Activated CD4-positive, alpha-beta T cell treated with anti-CD3 and anti-CD28 coated beads, Interleukin-2, amount 50 U/mL, for 48 hours (primary cell): ENCODE measurements at regions not wholly inside any gene's neighbourhood (a gene's known extent, or its start where the extent isn't known, plus 50 kb on each side); places are given as distances from the start of the nearest gene placed in this dataset.

ENCODE experiments used
- DNase-seq, 2 experiments: peaks; one replicate each; pipeline ENCODE4 v3.0.0-alpha.2; 2020

DNA sequence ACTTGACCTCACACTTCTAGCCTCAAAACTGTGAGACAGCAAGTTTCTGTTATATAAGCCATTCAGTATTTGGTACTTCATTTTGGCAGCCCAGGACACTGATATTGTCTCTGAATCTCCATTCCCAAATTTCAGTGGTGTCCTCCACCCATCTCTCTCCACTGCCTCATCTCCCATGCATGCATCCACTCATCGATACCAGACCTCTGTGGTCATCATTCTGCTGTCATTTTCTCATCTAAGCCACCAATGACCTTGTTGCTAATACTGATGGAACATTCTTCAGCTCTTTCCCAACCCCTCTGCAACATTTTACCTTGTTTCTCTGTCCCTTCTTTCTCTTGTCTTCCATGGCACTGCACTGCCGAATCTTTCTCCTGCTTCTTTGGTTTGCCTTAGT lies 221.8 kb downstream of the SNX18 start:
- no peak for DNase-seq

DNA sequence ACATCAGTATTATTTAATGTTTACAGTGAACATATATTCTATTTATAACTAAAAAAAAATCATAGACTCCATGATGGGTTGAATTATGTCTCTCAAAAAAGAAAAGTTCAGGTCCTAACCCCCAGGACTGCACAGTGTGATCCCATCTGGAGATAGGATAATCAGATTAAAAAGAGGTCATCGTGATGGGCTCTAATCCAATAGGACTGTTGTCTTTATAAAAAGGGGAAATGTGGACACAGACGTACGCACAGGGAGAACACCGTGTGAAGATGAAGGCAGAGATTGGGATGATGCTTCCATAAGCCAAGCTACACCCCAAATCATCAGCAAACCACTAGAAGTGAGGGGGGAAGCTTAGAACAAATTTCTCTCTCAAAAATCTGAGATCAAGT lies 221.4 kb downstream of the SNX18 start:
- no peak for DNase-seq

DNA sequence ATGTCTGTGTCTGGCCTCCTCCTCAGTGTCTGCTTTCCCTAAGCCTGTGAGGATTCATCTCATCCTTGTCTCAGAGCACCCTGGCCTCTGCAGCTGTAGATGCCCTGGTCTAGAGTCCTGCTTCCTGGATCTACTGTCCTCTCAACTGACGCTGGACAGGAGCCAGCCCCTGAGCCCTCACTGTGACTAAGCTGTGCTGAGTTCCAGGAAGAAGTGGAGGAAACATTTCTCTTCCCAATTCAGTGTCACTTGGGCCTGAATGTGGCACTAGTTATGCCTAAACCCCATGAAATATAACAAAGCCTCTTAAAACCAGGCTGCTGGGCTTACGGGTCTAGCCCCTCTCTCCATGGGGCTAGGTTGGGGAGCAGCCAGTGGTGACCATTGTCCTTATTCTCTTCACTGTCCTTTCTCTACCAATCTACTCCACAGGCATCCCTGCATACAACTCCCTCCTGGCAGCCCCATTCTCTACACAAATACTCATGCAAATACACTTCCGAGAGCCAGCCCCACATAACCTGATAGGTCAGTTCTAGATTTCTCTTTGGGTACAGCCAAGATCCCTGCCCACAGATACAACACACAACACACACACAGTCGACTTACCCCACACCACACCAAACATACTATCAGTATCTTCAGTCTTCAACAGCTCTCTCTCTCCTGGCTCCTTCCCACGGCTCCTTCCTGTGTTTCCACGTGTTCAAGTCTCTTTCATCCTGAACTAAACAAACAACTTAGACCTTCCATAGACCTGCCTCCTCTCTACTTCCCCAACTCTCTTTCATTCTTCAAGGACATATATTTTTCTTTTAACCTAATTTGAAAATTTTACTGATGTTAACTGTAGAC lies 220.8 kb downstream of the SNX18 start:
- DNase-seq, result no peak

DNA sequence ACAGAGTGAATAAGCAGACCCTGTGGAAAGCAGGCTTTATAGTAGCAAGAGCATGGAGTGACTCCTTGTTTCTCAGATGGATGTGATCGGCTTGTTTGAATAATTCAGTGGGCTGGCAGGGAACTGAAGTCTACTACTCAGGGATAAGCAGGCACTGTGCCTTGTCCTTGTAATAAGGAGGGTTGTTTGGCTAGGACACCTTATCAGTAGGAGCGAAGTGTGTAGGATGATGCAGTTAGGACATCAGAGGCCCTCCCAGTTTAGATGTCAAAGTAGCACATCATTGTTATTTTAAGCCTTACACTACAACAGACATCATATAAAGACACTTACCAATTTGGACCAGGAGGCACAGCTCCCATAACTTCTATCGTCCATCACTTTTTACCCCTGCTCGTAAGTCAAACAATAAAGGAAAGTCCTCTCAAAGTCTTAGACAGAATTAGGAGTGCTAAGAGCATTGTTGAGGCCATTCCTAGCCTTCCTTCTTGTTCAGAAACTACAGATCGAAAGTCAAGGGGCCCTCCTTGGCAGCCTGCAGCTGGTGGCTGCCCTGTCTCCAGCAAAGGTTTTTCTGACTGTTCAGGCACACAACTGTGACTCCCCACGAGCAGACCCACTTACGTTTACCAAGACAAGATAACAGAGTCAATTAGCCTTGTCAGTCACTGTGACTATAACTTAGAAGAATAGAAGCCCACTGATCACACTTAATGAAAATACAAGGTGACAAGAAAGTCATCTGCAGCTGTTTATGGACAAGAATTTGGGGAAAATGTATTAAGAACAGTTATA lies 218.6 kb downstream of the SNX18 start:
- no peak for DNase-seq

DNA sequence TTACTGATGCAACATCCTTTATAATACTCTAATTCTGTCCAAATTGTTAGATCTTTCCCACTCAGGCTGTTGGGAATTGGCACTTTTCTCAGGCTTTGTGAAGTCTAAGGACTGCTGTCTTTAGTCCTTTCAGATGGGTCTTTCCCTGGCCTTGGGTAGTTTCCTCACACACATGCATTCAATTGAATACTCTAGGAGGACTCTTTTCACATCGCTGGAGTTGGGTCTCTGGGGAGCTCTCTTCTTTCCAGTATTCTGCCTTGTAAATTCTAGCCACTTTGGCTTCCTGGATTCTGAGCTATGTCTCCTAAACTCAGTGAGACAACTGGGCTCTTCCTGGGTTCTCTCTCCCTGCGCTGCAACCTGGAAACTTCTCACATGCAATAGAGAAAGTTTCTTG lies 215.5 kb downstream of the SNX18 start:
- no peak for DNase-seq

DNA sequence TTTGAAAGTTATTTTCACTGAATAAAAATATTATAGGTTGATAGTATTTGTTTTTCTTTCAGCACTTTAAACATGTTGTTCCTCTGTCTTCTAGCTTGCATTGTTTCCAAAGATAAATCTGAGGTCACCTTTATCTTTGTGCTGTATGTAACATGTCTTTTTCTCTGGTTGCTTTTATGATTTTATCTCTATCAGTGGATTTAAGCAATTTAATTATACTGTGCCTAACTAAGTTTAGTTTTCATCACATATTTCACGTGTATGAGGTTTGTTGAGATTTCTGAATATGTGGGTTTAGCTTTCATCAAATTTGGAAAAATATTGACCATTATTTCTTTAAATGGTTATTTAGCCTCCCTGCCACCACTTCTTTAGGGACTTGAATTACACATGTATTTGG lies 214.5 kb downstream of the SNX18 start:
- no peak for DNase-seq

DNA sequence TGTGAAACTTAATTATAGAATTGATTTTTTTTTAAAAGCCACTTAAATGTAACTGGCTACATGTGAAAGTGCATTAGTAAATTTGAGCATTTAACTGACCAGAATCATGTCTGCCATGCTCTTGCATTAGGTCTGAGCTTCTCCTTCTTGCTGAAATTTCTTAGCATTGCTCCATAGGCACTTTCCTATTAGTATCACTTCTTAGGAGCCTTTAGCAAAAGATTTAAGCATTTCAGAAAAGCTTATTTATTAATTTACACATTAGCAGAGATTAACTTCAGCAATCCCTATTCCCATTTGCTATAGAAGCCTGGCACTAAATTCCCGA lies 211.0 kb downstream of the SNX18 start:
- no peak for DNase-seq

DNA sequence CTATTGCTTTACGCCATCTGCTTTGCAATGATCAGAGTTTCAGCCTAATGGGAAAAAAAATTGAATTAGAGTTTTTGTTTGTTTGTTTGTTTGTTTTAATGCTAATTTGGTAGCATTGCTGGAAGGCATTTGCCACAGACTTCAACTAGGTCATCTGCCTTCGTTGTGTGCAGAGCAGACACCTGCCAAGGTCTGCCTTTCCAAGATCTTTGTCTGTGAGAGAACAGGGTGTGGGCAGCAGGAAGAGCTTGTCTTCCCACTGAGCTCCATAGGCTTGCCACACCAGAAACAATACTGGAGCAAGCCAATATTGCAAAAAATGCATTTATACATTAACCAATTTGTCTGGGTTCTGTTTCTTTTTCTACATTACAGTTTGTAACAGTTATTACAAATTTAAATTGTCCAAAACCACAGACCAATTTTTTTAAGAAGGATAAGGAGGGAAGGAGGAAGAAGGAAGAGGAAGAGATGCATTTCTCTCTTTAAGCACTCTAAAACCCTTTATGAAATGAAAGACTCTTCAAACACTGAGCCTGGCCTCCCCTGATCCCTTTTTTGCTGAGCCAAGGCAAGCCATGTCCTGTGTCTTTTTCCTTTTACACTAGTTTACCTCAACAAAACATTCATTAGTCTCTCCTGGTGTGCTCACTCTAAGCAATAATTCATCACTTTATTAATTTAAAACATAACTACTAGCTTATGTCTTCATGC lies 210.5 kb downstream of the SNX18 start:
- no peak for DNase-seq

DNA sequence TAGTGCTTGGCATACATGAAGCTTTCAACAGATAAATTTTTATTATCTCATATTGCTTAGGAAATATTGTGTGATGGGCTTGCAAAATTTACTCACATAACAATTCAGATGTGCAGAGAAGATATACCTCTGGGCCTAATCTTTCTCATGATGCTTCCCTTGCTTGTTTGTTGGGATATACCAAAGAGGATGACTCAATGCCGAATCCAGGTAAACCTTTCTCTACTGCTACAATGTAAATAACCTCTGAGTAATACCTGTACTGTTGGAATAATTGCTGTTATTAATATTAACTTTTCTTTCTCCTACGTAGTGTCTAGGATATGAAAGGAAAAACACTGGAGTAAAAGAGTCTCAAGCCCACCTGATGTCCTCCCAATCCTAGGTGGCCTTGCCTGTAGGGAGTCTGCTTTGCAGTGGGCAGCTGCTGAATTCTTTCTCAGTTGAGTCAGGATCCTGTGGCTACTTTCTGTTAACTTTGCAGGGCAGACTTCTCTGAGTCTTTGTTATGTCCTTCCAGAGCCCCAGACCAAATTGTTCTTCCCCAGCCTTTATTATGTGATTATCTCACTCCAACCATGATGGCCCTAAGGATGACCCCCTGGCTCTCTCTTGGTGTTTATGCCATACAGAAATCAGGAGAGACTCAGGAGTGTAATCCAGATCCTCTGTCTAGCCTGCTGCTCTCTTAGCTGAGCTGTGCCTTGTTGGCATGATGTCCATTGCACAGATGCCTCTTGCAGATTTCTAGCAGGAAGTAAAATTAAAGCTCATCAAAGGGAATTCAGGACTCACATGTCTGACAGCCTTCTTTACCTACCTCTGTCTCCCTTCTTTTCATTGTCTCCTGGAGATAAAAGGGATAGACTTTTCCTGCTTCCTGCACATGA lies 208.1 kb downstream of the SNX18 start:
- DNase-seq, result no peak

DNA sequence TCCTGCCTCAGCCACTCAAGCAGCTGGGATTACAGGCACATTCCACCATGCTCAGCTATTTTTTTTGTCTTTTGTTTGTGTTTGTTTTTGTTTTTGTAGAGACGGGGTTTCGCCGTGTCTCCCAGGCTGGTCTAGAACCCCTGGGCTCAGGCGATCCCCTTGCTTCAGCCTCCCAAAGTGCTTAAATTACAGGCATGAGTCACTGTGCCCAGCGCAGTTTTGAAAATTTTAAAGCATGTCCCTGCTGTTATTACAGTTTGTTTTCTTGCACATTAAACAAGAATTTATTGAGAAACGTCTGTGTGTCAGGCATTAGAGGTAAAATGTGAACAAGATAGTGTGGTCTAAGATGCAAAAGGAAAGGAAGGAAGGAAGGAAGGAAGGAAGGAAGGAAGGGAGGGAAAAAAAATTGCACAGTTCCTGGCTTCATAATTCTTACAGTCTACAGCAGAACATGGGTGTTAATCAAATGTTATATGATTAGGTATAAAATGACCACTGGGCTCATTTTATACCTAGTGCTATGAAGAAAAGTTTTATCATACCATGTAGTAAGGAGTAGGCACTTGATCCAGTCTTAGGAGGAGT lies 205.4 kb downstream of the SNX18 start:
- DNase-seq, result no peak

DNA sequence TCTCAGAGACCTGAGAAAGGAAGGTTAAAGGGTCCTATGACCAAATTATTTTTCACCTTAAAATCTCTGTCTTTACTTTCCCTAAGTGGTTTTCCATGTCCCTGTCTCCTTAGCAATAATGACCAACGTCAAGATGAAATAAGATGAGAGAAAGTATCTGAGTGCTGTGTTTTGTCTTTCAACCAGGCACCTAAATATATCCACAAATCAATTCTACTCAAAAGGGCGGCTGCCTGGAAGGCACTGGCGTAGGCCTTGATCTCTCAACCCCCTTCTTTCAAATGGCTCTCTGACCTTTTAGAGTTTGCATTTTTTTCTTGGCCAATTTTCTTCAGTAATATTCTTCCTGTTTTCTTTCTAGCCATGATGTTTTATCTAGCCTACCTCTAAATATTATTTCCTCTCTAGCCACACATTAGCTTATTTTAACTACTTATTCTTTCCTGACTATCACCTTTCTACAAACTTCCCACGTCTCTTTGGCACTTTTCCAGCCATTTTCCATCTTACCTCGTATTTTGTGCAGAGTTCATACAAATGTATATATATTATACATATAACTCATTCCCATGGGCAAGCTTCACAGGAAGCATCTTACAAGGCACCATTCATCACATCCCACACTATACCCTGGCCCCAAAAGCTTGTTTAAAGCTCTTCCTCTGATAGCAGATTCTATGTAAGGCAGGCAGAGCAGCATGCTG lies 204.5 kb downstream of the SNX18 start:
- no peak for DNase-seq

DNA sequence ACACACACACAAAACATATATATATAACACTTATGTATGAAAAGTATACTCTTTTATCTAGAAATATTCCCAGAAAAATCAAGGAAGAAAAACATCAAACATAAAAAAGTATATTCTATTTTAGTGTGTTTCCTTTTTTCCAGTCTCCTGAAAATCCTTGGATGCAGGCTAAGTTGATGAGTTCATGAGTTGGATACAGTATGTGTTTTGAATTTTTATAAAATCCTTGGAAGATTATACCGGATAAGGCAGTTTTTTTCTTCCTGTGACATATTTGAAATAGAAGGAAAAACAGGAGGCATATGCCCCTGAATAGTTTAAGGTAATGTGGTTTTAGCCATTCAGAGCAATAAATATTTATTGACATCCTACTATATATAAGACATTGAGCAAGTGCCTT lies 203.6 kb downstream of the SNX18 start:
- DNase-seq, result no peak

DNA sequence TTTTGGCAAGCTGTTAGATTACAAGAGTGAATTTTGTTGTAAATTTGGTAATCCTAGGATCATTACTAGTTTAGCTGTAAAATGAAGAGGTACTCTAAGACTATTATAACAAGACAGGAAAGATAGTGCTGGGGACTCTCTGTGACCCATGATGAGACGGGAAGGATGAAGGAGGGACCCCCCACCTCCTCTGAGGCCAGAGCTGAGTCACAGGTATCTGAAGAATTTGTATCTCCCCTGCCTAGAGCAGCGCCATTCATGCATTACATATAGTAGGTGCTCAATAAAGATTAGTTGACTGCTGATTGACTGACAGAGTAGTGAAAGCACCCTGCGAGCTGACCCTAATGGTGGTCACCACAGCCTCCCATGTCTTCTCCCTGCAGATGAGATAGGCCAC lies 202.8 kb downstream of the SNX18 start:
- DNase-seq, result no peak

DNA sequence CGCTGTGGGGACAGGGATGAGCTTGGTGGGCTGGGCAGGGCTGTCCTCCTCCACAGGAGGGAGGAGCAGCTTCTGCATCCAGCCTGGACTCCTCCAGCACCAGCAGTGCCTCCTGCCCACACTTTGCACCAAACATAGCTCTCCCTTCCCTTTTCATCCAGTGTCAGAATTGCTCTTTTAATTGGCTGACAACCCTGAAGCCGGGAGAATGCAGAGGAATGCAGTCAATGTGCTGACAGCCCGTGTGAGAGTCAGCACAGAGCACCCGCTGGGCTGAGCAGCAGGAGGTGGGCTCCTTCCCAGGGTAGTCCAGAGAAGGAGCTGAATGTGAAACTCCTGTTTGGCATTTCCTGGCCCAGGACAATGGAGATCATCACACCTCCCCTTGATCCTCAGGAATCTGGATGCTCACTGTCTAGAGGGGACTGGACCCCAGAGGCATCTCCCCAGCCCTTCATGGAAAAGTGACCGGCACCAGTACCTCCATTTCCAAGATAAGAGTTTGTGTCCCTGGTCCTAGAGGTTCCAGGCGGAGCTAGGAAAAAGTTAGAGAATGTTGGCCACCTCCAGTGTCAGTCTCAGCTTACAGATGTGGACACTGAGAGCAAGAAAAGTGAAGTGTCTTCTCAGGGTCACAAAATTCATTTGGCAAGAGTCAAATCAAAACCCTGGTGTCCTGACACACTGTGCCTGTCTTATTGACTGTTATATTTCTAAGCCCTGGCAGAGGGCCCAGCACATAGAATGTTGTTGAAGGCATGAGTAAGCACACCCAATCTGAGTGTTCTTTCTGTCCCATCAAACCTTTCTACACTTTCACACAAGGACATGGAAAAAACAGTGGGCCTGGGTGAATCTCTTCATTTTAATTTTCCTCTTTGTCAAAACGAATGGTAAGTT lies 202.1 kb downstream of the SNX18 start:
- peak; percentile 22 to 34 for DNase-seq

DNA sequence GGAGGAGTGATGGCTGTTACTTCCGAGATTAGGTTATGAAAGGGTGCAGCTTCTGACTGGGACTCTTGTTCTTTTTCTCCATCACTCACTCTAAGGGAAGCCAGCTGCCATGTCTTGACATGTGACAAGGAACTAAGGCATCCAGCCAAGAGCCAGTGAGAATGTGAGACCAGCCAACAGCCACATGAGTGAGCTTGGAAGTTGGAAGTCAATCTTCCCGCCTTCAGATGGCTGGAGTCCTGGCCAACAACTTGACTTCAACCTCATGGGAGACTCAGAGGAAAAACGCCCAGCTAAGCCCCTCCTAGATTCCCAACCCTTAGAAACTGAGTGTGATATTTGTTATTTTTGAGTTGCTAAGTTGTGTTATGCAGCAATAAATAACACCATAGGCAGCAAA lies 201.1 kb downstream of the SNX18 start:
- DNase-seq, result no peak

DNA sequence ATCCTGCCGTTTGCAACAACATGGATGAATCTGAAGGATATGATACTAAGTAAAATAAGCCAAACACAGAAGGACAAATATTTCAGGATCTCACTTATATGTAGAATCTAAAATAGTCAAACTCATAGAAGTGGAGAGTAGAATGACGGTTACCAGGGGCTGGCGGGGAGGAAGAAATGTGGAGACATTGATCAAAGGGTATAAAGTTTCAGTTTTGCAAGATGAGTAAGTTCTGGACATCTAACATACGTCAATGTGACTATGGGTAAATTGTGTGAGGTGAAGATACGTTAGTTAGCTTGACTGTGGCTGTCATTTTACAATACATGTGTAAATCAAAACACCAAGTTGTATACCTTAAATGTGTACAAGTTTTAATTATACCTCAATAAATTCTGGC lies 200.3 kb downstream of the SNX18 start:
- DNase-seq, result peak; percentile 35 to 47

DNA sequence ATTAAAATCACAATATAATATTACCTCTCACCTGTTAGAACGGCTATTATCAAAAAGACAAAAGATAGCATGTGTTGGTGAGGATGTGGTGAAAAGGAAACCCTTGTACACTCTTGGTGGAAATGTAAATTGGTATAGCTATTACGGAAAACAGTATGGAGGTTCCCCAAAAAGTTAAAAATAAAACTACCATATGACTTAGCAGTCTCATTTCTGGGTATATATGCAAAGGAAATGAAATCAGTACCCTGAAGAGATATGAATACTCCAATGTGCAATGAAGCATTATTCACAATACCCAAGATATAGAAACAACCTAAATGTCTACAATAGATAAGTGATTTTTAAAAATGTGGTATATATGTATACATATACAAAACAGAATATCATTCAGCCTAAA lies 199.9 kb downstream of the SNX18 start:
- DNase-seq, result no peak

DNA sequence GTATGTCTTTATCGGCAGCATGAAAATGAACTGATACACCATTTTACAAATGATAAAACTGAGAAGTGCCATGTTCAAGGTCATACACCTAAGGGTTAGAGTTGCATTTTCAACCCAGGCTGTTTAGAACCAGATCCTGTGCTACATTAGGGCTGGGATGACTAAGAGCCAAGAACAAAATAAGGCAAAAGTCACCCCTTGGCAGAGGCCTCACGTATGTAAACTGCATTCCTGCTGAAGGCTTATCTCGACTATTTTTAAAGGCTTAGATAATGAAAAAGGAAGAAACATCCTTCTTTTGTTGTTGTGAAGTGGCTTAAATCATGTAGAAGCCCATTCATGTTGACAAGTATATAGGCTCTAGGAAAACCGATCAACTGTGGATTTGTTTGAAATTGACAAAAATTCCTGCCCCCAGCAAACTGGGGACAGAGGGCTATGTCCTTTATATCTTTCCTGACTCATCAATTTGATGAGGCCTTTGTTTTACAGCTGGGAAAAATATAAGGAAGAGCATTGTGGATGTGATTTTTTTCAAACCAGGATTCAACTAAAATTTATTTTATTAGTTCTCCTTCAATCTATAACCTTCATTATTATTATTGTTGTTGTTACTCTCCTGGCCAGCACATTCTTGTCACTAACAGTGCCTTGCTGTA lies 196.5 kb downstream of the SNX18 start:
- DNase-seq, result no peak

DNA sequence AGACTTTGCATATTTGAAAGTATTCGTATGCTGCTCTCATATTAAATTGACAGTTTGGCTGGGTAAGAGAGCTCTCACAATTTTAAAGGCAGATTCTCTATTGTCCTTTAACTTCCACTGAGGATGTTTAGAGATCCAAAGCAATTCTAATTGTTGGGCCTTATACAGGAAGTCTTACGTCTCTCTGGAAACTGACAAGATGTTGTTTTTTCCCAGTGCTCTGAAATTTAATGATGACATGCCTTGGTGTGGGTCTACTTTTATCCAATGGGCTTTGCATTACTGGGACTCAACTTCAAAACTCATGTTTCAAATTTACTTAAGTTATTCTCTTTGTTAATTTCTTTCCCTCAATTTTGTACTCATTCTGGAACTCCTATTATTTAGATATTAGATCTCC lies 191.5 kb downstream of the SNX18 start:
- DNase-seq, result no peak

DNA sequence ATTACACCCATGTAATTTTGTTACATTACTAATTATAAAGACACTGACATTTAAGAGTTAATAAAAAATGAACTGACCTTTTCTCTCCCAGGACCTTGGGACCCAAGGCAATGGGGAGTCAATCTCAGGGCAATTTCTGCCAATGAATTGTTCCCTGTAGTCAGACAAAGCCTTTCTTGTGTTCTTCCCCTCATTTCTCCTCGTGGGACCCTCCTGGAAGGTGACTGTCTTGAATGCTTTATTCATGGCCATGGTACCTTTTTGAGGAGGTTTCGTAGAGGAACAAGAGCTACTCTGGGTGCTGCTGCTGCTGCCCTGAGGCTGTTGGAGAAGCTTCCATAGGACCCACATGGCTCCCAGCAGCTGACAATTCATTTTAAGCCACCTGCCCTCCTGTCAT lies 190.3 kb downstream of the SNX18 start:
- DNase-seq, result no peak
